ENCODE measurements at regions not wholly inside any gene's neighbourhood (a gene's known extent, or its start where the extent isn't known, plus 50 kb on each side); places are given as distances from the start of the nearest gene placed in this dataset.

DNA sequence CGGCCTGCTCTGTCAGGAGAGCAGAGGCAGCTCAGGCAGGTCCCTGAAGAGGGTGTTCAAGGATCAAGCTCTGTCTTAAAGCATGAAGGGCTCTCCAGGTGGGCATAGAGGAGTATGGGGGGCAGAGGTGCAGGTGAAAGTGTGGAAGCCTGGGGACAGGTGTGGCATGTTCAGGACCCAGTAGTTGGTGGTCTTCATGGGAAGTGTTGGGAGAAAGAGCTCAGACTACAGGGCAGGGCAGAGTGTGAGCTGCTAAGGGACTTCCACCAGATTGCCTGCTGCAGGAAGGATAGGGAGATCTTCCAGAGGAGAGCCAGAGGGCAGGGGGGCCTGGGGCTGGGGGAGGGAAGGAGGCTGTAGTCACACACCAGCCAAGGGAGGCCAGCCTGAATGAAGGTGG is 156.5 kb upstream of the GDF10 start:
- DNase-seq (ENCODE audit: low read depth) = no peak

DNA sequence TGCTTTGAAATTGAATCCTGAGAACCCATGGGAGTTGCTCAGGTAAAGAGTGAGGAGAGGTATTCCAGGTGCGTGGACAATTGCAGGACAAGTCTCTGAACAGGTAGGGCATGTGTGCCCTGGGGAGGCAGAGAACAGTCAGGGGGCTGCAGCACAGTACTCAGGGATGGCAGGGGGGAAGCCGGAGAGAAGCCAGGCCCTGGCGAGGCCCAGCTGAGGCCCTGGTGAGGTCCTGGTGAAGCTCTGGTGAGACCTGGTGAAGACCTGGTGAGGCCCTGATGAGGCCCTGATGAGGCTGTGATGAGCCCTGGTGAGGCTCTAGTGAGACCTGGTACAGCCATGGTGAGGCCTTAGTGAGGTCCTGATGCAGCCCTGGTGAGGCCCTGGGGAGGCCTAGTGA is 155.5 kb upstream of the GDF10 start:
- DNase-seq (ENCODE audit: low read depth) = no peak

DNA sequence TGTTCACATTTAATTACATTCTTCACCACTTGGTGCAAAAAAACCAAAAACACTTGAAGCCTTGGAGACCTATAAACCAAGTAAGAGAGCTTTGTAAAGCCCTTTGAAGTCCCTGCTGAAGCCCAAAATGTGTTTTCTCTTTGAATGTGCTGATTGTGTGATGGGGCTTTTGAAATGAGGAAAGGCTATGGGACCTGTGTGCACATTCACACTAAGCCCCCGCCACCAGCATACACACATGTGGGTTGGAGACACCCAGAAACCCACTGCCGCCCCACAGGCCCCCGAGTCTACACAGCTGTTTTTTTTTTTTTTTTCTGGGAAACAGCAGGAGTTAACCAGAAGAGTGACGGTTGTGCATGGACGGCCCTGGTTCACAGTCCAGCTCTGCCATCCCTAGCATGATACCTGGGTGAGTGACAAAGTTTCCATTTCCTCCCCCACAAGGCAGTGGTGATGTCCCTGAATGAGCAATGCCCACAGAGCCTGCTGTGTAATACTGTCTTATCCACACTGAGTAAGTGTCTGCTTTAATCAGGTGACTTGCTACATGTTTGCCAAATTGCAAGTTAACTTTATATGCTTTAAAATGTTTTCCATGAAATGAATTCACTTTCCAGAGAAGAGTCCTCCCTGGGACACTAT is 154.6 kb upstream of the GDF10 start:
- DNase-seq (ENCODE audit: low read depth) = no peak

DNA sequence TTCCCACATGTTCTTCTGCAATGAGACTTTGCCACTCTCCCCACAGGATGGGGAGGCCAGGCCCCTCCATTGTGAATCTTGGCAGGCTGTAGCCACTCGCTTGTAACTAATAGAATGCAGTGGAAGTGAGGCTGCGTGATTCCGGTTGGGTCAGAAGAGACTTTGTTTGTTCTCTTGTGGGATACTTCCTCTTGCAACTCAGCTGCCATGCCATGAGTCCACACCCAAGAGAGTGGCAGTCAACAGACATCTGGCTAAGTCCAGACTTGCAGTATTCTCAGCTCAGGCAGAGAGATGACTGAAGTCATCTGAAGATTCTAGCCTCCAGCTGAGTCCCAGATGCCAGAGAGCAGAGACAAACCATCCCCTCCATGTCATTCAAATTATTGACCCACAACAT is 153.4 kb upstream of the GDF10 start:
- no peak for DNase-seq (ENCODE audit: low read depth)

DNA sequence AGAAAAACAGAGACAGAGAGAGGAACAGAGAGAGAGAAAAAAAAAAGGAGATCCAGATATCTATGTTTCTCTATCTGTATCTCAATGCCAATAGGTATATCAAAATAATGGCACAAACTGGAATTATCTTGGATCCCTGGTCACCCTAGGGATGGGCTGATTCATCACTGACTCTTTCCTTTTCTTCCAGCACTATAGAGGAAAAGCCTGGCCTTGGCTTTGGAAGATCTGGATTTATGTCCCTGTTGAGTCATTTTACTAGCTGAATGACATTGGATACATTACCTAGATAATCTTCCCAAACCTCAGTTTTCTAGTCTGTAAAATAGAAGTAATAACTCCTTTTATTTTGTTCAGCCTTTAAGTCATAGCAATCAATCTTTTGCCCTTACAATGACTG is 152.8 kb upstream of the GDF10 start:
- DNase-seq (ENCODE audit: low read depth) = no peak

DNA sequence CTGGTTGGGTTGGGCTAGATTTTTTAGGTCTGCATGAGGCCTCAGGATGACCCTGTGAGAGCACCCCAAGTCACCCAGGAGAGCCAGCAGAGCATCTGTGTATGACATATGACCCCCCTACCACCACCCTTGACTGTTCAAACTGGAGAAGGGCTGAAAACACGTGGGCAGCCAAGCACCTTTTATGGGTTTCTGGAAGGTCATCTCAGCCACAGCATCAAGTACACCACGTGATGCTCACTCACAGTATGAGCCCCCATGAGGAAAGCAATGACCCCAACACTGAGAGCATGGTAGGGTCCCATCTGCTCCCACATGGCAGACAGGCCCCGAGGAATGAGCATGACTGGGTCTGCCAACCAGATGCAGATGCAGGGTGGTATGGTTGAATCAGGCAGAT is 149.4 kb upstream of the GDF10 start:
- DNase-seq (ENCODE audit: low read depth) = no peak

DNA sequence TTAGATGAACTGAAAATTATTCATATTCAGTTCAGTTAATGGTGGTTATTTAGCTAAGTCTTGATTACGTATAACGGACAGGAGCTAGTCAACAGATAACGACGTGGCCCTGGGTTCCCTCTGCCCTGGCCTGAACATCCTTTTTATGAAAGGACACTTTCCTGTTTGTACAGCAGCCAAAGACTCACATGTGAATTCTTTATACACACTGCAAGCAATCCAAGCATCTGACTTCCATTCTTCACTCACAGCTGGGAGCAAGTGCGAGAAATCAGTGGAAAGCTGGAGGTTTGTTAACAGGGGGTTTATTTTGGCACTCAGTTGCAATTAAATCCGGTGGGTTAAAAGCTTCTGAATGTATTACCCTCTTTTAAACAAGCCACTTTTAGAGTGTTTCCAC is 148.1 kb upstream of the GDF10 start:
- DNase-seq (ENCODE audit: low read depth) = no peak

DNA sequence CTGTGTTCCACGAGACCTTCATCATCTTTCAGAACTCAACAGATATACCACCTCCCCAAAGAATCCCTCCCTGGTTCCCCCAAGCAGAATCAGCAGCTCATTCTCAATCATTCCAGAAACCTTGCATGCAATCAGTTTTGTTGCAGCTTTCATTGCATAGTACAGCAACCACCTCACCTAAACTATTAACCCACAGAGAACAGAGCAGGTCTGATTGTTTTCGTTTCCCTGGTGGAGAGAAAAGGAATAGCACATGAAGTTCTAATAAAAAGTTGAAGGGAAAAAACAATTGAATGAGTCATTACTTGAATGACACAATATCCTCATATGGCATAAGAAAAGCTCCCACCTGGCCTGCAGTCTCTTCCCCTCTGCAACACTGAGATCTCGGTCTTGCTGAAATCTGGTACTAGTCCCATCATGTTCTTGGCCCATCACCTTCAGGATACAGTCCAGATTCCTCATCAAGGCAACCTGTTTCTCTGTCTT is 147.1 kb upstream of the GDF10 start:
- no peak for DNase-seq (ENCODE audit: low read depth)

DNA sequence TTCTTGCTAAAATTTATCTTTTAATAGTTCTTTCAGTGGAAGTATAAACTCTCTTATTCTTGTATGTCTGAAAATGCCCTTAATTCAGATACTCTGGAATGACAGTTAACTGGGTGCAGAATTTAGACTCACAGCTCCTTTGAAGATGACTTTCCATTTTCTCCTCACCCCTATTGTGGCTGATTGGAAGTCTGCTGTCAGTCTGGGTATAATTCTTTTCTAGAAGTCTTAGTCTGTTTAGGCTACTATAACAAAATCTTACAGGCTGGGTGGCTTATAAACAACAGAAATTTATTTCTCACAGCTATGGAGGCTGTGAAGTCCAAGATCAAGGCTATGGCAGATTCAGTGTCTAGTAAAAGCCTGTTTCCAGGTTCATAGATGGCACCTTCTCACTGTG is 145.2 kb upstream of the GDF10 start:
- DNase-seq (ENCODE audit: low read depth) = no peak

DNA sequence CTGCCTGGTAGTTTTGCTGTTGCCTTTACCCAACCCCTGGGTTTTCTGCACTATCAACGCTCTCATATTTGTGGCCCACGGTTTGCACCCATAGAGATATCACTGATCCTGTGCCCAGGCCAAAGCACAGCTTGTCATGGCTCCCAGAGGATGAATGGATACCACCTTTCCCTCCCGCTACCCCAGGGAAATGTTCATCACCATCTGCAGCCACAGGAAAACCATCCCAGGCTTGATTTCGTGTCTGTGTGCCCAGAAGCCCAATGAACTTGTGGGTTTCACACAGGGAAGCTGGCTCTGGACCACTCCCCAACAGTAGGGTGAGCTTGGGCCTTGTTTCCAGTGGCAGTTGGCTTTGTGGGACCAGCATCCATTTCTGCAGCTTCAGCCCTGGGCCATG is 143.1 kb upstream of the GDF10 start:
- DNase-seq (ENCODE audit: low read depth) = no peak

DNA sequence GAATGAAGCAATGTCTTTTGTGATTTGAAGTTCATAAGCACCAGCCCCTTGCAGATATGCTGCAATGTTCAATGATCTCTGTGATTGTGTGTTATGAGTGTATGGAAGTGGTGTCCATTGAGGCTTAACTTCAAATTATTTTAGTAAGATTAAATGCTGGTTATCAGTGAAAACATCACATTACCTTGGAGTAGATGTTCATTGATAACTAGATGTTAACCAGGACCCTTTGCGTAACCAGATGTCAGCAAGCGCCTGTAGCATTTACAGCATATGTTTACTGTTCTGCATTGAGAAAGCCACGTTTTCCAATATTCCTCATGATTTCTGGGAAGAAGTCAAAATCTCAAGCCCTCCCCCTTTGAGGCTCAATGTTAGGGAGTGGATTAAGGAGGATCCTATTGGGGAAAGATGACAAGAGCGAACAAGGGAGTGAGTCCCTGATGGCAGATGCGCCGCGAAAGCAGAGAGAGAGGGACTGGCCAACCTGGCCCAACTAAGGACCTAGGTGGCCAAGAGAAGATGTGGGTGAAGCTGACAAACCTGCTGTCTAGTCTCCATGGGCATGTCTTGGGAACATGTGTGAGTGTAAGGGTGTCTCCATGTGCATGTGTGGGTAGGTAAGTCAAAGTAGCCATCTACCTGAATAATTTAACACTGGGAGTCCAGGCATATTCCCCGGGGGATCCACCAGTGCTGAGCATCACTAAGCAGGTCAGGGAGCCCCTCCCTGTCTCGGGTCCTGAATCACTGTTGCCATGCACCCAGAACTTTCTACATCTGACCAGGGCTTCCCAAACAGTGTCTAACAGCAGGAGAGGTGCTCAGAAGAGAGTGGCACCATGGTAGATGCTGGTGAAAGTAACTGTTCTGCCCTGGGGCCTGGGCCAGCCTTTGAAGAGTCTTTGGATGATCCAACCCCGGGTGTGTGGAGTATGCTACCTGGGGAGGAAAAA is 141.6 kb upstream of the GDF10 start:
- DNase-seq (ENCODE audit: low read depth) = no peak

DNA sequence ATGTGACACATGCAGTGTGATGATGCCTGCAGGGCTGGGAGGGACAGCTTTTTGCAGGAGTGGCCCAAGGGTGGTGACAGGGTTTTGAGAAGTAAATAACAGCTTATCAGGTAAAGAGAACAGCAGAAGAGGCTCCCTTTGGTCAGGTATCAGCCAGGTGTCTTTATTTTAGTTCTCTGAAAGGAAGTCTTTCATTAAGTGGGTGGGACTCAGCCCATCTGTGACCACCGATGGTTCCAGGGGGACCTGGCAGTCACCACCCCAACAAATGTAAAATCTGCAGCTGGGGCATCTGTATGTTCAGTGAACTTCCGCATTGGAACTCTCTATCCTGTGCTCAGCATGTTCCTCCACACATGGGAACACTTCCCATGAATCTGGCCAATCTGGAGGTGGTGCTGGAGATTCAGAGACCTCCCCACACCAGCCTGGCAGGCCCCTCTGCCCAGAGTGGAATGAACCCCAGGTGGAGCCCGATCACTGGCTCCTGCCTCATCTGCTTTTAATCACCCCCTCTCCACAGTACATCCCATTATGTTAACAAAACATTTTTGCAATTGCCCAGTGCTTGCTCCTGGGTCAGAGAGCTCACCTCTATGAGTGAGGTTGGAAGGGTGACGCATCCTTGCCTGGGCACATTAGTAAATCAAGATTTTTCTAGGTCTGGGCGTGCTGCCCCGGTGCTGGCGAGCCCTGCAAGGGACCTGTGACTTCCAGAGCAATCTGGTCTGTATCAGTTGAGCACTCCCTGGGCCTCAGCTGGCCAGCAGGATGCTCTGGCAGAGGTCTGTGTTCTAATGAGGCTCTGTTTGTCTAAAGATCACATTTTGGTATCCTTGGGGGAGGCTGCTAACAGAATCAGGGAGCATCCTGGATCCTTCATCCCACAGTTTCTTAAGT is 140.4 kb upstream of the GDF10 start:
- DNase-seq (ENCODE audit: low read depth) = no peak

DNA sequence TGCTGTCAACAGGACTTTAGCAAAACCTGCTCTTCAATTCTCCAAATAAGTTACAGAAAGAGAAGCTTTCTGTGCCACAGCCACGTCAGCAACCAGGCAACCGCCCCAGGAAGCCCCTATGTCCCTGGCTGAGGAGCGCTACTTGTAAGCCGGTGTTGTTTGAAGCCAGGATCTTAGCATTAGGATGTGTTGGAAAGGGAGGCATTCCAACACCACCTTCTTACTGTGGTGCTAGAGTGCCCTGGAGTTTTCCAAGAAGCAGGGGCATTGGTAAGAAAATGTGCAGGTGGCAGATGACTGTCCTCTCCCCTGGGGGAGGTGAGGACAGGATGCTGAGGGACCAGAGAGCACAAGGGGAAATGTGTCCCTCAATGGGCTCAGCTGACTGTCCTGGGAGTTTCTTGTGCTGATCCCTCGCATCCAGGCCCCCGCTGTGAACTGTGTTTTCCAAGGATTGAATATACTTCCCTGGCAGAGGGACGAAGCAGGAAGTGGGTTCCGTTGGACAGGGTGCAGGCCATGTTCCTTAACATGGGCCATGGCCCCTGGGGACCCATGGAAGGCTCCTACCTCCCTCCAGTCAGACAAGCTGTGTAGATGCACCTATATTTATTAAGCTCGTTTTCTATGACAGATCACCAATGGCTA is 139.6 kb upstream of the GDF10 start:
- no peak for DNase-seq (ENCODE audit: low read depth)

DNA sequence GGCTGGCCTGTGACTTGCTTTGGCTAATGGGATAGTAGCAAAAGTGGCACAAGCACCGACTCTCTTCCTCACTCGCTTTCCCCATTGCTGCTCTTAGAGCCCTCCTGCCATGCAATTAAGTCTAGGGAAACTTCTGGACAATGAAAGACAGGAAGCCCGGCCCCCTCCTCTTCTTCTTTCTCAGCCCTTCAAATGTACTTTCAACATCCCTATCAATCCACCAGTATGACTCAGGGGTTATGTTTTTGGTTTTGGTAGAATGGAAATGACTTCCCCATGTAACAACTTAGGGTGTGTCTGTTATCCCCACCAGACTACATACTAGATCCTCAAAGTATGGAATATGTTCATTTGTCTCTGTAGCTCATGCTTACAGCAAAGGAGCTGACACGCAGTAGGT is 139.0 kb upstream of the GDF10 start:
- DNase-seq (ENCODE audit: low read depth) = no peak

DNA sequence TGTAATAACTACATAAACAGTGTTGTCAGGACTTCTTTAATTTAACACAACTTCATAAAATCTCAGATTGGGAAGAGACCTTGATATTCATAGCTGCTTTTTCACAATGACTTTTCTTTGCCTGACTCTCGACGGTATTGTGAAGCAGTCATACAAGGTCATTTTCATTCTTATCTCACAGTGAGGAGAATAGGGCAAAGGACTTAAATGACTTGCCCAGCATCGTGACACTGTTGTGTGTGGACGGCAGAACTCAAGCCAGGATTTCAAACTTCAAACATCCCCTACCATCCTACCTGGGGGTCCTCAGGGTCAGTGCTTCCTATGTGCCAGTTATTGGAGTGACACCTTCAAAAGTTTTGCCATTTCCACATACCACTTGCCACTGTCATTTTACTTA is 138.5 kb upstream of the GDF10 start:
- DNase-seq (ENCODE audit: low read depth) = no peak

DNA sequence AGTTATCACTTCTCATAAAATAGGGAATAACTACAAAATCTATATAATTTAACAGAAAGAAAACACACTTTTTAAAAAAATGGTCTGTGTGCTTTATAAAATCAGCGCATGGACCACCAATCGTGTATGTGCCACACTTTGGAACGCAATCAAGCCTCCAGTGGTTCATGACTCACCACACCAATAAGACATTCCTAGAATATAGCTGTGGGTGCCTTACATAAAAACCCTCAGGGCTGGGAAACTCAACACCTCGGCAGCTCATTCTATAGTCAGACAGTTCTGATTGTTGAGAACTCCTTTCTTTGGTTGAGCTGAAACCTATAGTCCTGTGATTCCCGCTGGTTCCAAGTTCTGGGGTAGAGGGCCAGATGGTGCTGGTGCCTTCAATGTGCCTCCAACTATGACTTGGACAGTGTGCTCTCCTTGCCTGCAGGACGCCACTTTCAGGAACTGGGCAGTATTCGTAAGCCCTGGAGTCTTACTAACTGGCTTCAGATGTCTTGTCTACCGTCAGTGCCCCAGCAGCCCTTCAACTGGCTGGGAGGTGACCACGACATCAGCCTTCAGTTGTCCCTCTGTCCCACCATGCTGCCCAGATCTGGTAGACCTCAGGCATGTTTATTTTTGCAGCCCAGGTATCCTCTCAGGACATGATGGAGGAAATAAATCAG is 135.7 kb upstream of the GDF10 start:
- no peak for DNase-seq (ENCODE audit: low read depth)

DNA sequence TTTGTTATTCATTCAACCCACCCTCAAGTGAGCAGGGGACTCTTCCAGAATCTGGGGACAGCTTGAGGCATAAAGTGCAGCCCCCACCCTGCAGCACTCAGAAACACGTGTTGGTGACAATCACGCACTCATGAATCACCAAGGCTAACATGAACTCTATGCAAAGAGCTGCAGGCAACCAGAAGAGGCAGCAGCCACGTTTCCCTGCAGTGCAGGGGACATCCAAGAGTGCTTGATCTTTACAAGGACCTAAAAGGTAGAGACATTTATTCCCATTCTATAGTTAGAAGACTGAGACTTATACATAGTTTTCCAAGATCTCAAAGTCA is 135.2 kb upstream of the GDF10 start:
- DNase-seq (ENCODE audit: low read depth) = no peak

DNA sequence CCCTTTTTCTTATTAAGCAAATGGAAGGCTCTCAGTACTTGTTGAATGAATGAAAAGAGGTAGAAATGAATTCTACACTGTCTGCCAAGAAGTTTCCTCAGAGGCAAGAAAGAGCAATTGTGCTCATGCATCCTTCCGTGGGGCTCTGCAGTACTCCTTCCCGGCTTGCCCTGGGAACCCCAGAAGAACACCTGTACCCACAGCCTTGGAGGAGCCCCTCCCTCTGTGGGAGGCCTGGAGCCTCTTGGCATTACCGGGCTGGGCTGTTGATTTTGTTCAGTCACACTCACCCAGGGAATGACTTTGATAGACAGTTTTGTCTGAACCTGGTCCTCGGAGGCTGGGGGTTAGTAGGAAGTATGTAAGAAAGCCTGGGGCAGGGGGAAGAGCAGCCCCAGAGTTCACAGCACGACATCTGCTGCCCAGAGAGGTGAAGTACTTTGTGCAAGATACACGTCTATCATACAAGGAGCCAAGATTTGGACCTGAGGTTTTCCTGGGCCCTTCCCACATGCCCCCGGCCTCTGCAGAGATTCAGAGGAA is 134.8 kb upstream of the GDF10 start:
- DNase-seq (ENCODE audit: low read depth) = no peak

DNA sequence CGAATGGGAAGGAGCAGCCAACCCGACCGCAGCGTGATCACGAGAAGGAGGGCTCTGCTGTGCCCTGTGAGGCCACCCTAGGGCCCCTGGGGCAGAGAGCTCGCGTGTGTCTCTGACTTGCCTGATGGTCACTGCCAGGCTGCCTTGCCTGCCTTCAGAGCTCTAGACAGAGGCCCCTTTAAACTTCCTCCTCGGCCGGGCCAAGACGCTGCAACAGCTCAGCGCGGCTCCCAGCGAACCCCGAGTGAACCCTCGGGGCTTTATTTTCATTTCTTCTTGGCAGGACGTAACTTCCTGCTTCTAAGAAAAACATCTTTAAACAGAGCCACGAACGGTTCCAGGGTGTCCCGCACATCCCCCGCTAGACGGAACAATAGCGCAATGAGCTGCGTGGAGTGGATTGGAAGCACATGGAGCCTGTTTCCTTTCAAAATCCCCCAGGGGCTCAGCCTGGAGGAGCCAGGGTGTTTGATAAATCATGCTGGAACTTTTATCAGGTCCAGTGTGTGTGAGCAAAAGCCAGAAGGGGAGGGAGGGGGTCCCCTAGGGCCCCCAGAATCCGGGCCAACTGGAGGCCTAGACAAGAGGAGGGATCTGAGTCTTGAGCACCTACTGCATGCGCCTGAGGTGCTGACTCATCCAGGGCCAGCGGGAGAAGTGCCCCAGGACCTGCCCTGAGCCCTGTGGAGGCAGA is 134.1 kb upstream of the GDF10 start:
- no peak for DNase-seq (ENCODE audit: low read depth)

DNA sequence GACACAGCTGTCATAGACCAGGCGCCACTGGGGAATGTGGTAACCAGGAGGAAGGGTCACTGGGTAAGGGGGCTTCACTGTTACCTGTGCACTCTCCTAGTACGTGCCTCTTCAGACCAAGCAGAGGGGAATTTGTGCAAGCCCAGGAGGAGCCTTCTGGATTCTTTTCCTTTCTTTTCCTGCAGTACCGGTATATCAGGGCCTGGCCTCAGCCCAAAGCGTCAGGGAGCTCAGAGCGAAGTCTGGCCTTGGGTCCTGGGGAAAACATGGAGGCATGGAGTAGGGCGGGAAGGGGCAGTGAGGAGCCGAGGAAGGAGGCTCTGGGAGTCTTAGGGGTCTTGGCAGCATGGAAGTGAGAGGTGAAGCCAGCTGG is 133.6 kb upstream of the GDF10 start:
- DNase-seq (ENCODE audit: low read depth) = no peak

Data from CMK (cell line).